ENCODE measurements at regions not wholly inside any gene's neighbourhood (a gene's known extent, or its start where the extent isn't known, plus 50 kb on each side); places are given as distances from the start of the nearest gene placed in this dataset.
"Not testable (repeated sequence)": the region's sequence is repeated elsewhere in the genome, so short reads cannot be mapped to it uniquely, and the experiment has no call there.

DNA sequence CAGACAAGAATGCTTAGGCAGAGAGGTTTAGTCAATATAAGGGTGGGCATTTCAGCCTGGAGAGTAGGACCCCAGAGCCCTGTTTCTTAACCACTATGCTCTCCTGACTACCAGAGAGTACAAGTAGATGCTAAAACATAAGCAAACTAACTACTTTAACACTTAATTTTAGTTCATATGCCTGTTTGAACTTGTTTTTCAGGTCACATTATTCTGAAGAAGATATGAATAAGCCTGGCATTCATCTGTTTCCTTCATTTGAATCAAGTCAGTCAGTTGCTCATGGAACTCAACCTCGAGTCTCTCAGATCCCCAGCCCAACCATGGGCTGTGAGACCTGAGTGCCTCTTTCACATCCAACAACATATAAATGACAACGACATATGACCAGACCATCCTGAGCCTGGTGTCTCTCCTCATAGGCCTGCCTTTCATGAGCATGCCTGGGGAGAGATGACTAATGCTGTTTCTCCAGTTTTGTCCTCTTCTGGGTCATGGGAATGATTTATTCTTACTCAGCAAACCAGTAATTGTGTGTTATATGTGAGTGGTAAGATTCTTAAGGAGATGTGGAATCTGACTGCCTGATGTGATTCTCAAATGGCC is 251.1 kb upstream of the BTG1 start:
- Histone ChIP-seq H3K9ac (ENCODE audit: insufficient read length, low read depth) (no peak overlapping the region), H3K27me3 (ENCODE audit: insufficient read depth, insufficient read length) (no peaks in the 10 kb centered on the region), H3K4me1 (ENCODE audit: insufficient read depth, insufficient read length) (no peaks in the 10 kb centered on the region), H3K36me3 (ENCODE audit: insufficient read depth, insufficient read length, low read length) (no peaks in the 10 kb centered on the region), H3K4me3 (ENCODE audit: insufficient read length, low read depth) (no peak overlapping the region), H3K9me3 (ENCODE audit: insufficient read depth, low read length) (peaks cover 32% of the 10 kb centered on the region)
- TF ChIP-seq YY1 (IDR thresholded peaks at IDR 0.05; ENCODE audit: insufficient read depth, insufficient read length) (no peak), SUZ12 (IDR thresholded peaks at IDR 0.05; ENCODE audit: extremely low read depth, insufficient read depth, insufficient read length) (no peak), ZNF274 (IDR thresholded peaks at IDR 0.05; ENCODE audit: low read depth, low read length) (no peak)
- no peak for DNase-seq (ENCODE audit: low read depth, low spot score)

DNA sequence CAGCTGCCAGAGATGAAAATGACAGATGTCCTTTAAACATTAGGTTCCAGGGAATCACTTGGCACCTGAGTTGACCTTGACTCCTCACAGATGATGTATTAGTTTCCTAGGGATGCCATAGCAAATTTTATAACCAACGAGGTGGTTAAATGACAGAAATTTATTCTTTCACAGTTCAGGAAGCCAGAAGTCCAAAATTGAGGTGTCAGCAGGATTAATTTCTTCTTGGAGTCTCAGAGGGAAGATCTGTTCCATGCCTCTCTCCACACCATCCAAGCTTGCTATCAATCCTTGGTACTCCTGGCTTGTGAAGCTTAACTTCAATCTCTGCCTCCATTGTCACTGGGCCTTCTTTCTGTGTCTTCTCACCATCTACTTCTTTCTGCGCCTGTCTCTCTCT is 249.7 kb upstream of the BTG1 start:
- Histone ChIP-seq H3K9me3 (ENCODE audit: insufficient read depth, low read length) (peaks cover 32% of the 10 kb centered on the region), H3K4me1 (ENCODE audit: insufficient read depth, insufficient read length) (no peaks in the 10 kb centered on the region), H3K36me3 (ENCODE audit: insufficient read depth, insufficient read length, low read length) (no peaks in the 10 kb centered on the region), H3K27me3 (ENCODE audit: insufficient read depth, insufficient read length) (no peaks in the 10 kb centered on the region), H3K4me3 (ENCODE audit: insufficient read length, low read depth) (no peak overlapping the region), H3K9ac (ENCODE audit: insufficient read length, low read depth) (no peak overlapping the region)
- no peak for DNase-seq (ENCODE audit: low read depth, low spot score)
- TF ChIP-seq SUZ12 (IDR thresholded peaks at IDR 0.05; ENCODE audit: extremely low read depth, insufficient read depth, insufficient read length) (no peak), YY1 (IDR thresholded peaks at IDR 0.05; ENCODE audit: insufficient read depth, insufficient read length) (no peak), ZNF274 (IDR thresholded peaks at IDR 0.05; ENCODE audit: low read depth, low read length) (no peak)

DNA sequence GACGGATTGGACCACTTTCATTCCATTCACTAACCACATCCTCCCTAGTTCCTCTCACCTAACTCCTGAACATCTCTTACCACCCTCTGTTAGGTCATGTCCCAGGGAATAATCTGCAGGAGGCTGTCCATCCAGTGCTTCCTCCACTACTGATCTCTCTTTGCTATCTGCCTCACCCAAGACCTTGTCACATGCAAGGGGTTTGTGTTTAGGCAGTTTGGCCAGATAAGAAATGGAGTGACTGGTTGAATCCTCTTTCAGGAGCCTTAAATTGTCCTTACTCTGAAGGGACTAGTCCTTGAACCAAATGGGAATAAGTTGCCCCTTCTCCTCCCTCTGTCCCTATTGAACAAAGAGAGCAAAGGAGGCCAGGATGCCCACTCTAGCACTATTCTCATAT is 249.2 kb upstream of the BTG1 start:
- peaks cover 32% of the 10 kb centered on the region for H3K9me3 ChIP-seq (ENCODE audit: insufficient read depth, low read length)
- H3K27me3 ChIP-seq (ENCODE audit: insufficient read depth, insufficient read length): no peaks in the 10 kb centered on the region
- no peak for TF ChIP-seq SUZ12 (IDR thresholded peaks at IDR 0.05; ENCODE audit: extremely low read depth, insufficient read depth, insufficient read length)
- TF ChIP-seq ZNF274 (IDR thresholded peaks at IDR 0.05; ENCODE audit: low read depth, low read length): no peak
- TF ChIP-seq YY1 (IDR thresholded peaks at IDR 0.05; ENCODE audit: insufficient read depth, insufficient read length): no peak
- no peak for DNase-seq (ENCODE audit: low read depth, low spot score)
- H3K4me1 ChIP-seq (ENCODE audit: insufficient read depth, insufficient read length): no peaks in the 10 kb centered on the region
- no peaks in the 10 kb centered on the region for H3K36me3 ChIP-seq (ENCODE audit: insufficient read depth, insufficient read length, low read length)
- no peak overlapping the region for H3K4me3 ChIP-seq (ENCODE audit: insufficient read length, low read depth)
- H3K9ac ChIP-seq (ENCODE audit: insufficient read length, low read depth): no peak overlapping the region

DNA sequence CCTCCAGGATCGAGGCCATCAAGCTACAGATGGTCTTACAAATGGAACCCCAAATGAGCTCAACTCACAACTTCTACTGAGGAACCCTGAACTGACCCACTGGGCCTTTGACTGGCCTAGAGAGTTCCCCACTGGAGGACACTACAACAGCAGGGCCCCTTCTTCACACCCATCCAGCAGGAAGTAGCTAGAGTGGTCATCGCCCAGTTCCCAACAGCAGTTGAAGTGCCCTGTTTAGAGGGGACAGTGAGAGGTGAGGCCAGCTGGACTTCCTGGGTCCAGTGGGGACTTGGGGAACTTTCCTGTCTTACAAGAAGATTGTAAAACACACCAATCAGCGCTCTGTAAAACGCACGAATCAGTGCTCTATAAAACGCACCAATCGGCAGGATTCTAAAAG is 247.9 kb upstream of the BTG1 start:
- no peak for TF ChIP-seq YY1 (IDR thresholded peaks at IDR 0.05; ENCODE audit: insufficient read depth, insufficient read length)
- no peak for TF ChIP-seq ZNF274 (IDR thresholded peaks at IDR 0.05; ENCODE audit: low read depth, low read length)
- no peak for TF ChIP-seq SUZ12 (IDR thresholded peaks at IDR 0.05; ENCODE audit: extremely low read depth, insufficient read depth, insufficient read length)
- H3K9me3 ChIP-seq (ENCODE audit: insufficient read depth, low read length): peaks cover 32% of the 10 kb centered on the region

DNA sequence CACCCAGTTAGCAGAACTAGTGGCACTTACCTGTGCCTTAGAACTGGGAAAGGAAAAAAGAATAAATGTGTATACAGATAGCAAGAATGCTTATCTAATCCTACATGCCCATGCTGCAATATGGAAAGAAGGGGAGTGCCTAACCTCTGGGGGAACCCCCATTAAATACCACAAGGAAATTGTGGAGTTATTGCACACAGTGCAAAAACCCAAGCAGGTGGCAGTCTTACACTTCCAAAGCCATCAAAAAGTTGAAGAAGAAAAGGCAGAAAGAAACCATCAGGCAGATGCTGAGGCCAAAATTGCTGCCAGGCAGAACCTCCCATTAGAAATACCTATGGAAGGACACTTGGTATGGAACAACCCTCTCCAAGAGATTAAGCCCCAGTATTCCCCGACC is 246.1 kb upstream of the BTG1 start:
- peaks cover 34% of the 10 kb centered on the region for H3K9me3 ChIP-seq (ENCODE audit: insufficient read depth, low read length)
- DNase-seq (ENCODE audit: low read depth, low spot score); H3K4me3 ChIP-seq (ENCODE audit: insufficient read length, low read depth); H3K27me3 ChIP-seq (ENCODE audit: insufficient read depth, insufficient read length); H3K4me1 ChIP-seq (ENCODE audit: insufficient read depth, insufficient read length); H3K36me3 ChIP-seq (ENCODE audit: insufficient read depth, insufficient read length, low read length); H3K9ac ChIP-seq (ENCODE audit: insufficient read length, low read depth): not testable (repeated sequence)

More for the DNA sequence above, 247.9 kb upstream of the BTG1 start:
- H3K36me3 ChIP-seq (ENCODE audit: insufficient read depth, insufficient read length, low read length): no peaks in the 10 kb centered on the region
- no peak overlapping the region for H3K4me3 ChIP-seq (ENCODE audit: insufficient read length, low read depth)
- DNase-seq (ENCODE audit: low read depth, low spot score): peak; percentile 5
- no peak overlapping the region for H3K9ac ChIP-seq (ENCODE audit: insufficient read length, low read depth)
- H3K27me3 ChIP-seq (ENCODE audit: insufficient read depth, insufficient read length): no peaks in the 10 kb centered on the region
- H3K4me1 ChIP-seq (ENCODE audit: insufficient read depth, insufficient read length): no peaks in the 10 kb centered on the region

DNA sequence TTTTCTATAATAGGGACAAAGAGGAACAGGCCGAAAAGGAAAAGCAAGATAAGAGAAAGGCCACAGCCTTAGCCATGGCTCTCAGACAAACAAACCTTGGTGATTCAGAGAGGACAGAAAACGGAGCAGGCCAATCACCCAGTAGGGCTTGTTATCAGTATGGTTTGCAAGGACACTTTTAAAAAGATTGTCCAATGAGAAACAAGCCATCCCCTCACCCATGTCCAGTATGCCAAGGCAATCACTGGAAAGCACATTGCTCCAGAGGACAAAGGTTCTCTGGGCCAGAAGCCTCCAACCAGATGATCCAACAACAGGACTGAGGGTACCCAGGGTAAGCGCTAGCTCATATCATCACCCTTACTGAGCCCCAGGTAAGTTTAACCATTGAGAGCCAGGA is 243.8 kb upstream of the BTG1 start:
- Histone ChIP-seq H3K4me1 (ENCODE audit: insufficient read depth, insufficient read length) (no peaks in the 10 kb centered on the region), H3K4me3 (ENCODE audit: insufficient read length, low read depth) (no peak overlapping the region), H3K27me3 (ENCODE audit: insufficient read depth, insufficient read length) (no peaks in the 10 kb centered on the region), H3K36me3 (ENCODE audit: insufficient read depth, insufficient read length, low read length) (no peaks in the 10 kb centered on the region), H3K9me3 (ENCODE audit: insufficient read depth, low read length) (peaks cover 27% of the 10 kb centered on the region), H3K9ac (ENCODE audit: insufficient read length, low read depth) (no peak overlapping the region)
- TF ChIP-seq ZNF274 (IDR thresholded peaks at IDR 0.05; ENCODE audit: low read depth, low read length) (no peak), SUZ12 (IDR thresholded peaks at IDR 0.05; ENCODE audit: extremely low read depth, insufficient read depth, insufficient read length) (no peak), YY1 (IDR thresholded peaks at IDR 0.05; ENCODE audit: insufficient read depth, insufficient read length) (no peak)
- no peak for DNase-seq (ENCODE audit: low read depth, low spot score)

DNA sequence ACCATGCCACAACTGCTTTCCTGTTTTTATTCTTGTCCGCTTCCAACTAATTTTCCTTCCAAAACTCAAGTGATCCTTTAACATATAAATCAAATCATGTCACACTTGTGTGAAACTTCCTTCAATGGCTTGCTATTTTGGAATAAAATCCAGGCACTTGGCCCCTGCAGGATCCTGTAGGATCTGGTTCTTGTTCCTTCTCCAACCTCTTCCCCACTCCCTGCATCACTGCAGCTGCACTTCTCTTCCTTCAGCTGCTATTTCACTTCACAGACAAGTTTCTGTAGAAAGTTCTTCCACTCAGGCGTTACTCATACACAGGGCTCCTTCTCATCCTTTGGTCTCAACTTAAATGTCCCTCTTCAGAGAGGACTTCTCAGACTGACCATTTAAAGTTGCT is 239.7 kb upstream of the BTG1 start:
- Histone ChIP-seq H3K4me1 (ENCODE audit: insufficient read depth, insufficient read length) (no peaks in the 10 kb centered on the region), H3K36me3 (ENCODE audit: insufficient read depth, insufficient read length, low read length) (no peaks in the 10 kb centered on the region), H3K4me3 (ENCODE audit: insufficient read length, low read depth) (no peak overlapping the region), H3K9ac (ENCODE audit: insufficient read length, low read depth) (no peak overlapping the region), H3K27me3 (ENCODE audit: insufficient read depth, insufficient read length) (no peaks in the 10 kb centered on the region), H3K9me3 (ENCODE audit: insufficient read depth, low read length) (0 out of 2 replicates have a peak, but pooled peaks cover 3% of the 10 kb centered on the region)
- no peak for DNase-seq (ENCODE audit: low read depth, low spot score)
- TF ChIP-seq YY1 (IDR thresholded peaks at IDR 0.05; ENCODE audit: insufficient read depth, insufficient read length) (no peak), ZNF274 (IDR thresholded peaks at IDR 0.05; ENCODE audit: low read depth, low read length) (no peak), SUZ12 (IDR thresholded peaks at IDR 0.05; ENCODE audit: extremely low read depth, insufficient read depth, insufficient read length) (no peak)
